ENCODE measurements at regions not wholly inside any gene's neighbourhood (a gene's known extent, or its start where the extent isn't known, plus 50 kb on each side); places are given as distances from the start of the nearest gene placed in this dataset.
A peak's percentile ranks its signal among the peaks of the same experiment; 100 is the strongest.

DNA sequence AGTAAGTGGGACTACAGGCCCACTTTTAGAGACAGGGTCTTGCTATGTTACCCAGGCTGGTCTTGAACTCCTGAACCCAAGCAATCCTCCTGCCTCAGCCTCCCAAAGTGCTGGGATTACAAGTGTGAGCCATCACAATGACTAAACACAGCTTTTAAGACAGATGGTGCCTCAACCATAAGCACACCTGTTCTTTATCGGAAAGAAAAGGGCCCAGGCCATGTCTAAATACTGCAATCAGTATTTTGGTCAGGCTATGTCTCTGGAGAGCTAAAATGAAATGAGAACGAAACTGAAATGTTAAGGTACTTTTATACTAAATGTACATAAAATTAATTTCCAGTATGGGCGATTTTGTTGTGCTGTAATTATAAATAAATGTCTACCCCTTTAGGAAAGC lies 69.5 kb upstream of the SPTBN1 start:
- Histone ChIP-seq H3K27me3 (ENCODE audit: control insufficient read depth in 3 of 3, insufficient read depth in 3 of 3, low read depth in 1 of 3, low read length in 3 of 3) (no peaks in the 10 kb centered on the region), H3K18ac (ENCODE audit: low read length) (no peak overlapping the region), H3K4me3 (ENCODE audit: low read length in 2 of 2) (no peak overlapping the region), H3K27ac (replicated peaks; ENCODE audit: low read length) (no peak overlapping the region), H4K91ac (ENCODE audit: low read depth, low read length, poor library complexity) (no peak overlapping the region), H2AK5ac (ENCODE audit: low read depth, low read length) (no peak overlapping the region), H3K9ac (ENCODE audit: low read depth, low read length, poor library complexity) (no peak overlapping the region), H2AFZ (ENCODE audit: low read length) (no peak overlapping the region), H3K14ac (ENCODE audit: low read length) (no peak overlapping the region), H3K23ac (ENCODE audit: low read depth, low read length, poor library complexity) (no peak overlapping the region), H3K4me2 (ENCODE audit: insufficient read depth, low read length, poor library complexity, severe bottlenecking) (no peak overlapping the region), H3K4me1 (ENCODE audit: control insufficient read depth in 2 of 2, insufficient read depth in 1 of 2, low read depth in 1 of 2, low read length in 2 of 2) (peaks cover 6 to 9% of the 10 kb centered on the region in 2 donors), H3K4ac (ENCODE audit: low read length) (no peak overlapping the region), H2BK120ac (ENCODE audit: low read depth, low read length) (no peak overlapping the region), H3K36me3 (replicated peaks in 1 of 2; ENCODE audit: control insufficient read depth in 2 of 2, insufficient read depth in 2 of 2, low read length in 2 of 2) (no peaks in the 10 kb centered on the region), H2BK5ac (ENCODE audit: low read length) (no peak overlapping the region), H4K8ac (ENCODE audit: low read depth, low read length) (no peak overlapping the region), H2BK12ac (ENCODE audit: low read length) (no peak overlapping the region), H3K9me3 (replicated peaks in 1 of 2; ENCODE audit: control insufficient read depth in 2 of 2, insufficient read depth in 1 of 2, low read depth in 1 of 2, low read length in 2 of 2) (no peaks in the 10 kb centered on the region), H3K79me1 (ENCODE audit: low read depth, low read length) (no peaks in the 10 kb centered on the region), H2BK15ac (ENCODE audit: low read length) (no peak overlapping the region)
- DNase-seq (ENCODE audit: low spot score) = no peak
- WGBS, 2 donors (ENCODE audit: extremely low coverage in 2 of 2, insufficient read length in 2 of 2, insufficient replicate concordance in 1 of 2) = no CpG with 5 or more reads among the region's 3 CpGs

DNA sequence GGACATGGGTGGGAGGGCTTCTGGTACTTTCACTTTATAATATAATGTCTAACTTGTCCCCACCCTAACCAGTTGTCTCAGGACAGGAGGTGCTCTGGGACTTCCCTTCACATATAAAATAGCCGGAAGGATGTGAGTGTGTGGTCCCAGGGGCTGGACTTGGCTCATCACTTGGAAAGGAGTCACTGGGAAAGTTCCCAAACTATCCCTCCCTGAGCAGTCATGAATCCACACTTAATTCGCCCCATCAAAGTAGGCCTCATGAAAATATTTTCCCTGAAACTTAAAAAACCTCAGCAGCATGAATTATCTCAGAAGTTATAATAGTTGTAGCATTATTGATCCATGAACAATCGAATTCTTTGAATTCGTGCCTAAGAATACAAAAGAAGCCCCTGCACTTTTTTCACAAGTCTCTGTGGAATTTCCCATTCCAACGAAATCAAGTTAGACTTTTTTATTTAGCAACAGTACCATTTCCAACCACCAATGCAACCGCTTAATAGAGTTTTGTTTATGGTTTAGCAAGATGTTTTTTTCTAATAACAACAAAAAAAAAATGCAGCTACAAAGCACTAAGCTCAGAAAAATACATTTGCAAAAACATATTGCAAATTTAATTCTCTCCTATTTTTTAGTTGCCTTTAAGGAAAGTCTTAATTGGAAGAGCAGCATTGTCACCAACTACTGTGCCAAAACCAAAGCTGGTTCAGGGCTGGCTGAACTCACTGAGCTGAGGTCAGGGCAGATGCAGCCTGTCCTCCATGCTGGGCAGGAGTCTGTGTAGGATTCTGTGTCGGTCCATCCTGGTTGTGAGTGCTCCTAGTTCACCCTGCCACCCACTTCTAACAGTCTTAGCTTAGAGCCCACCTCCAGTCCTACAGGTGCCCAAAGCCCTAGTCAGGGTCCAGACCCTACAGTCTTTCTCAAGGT lies 68.8 kb upstream of the SPTBN1 start:
- Histone ChIP-seq H4K91ac (ENCODE audit: low read depth, low read length, poor library complexity) (no peak overlapping the region), H3K18ac (ENCODE audit: low read length) (no peak overlapping the region), H3K23ac (ENCODE audit: low read depth, low read length, poor library complexity) (peak overlapping the region; percentile 50), H3K14ac (ENCODE audit: low read length) (no peak overlapping the region), H3K27ac (replicated peaks; ENCODE audit: low read length) (no peak overlapping the region), H3K9ac (ENCODE audit: low read depth, low read length, poor library complexity) (no peak overlapping the region), H3K4me3 (ENCODE audit: low read length in 2 of 2) (no peak overlapping the region), H2AK5ac (ENCODE audit: low read depth, low read length) (no peak overlapping the region), H2AFZ (ENCODE audit: low read length) (peak overlapping the region; percentile 41), H3K4me1 (ENCODE audit: control insufficient read depth in 2 of 2, insufficient read depth in 1 of 2, low read depth in 1 of 2, low read length in 2 of 2) (peaks cover 6 to 9% of the 10 kb centered on the region in 2 donors), H3K79me1 (ENCODE audit: low read depth, low read length) (no peaks in the 10 kb centered on the region), H2BK15ac (ENCODE audit: low read length) (no peak overlapping the region), H4K8ac (ENCODE audit: low read depth, low read length) (no peak overlapping the region), H2BK5ac (ENCODE audit: low read length) (no peak overlapping the region), H2BK12ac (ENCODE audit: low read length) (no peak overlapping the region), H3K4me2 (ENCODE audit: insufficient read depth, low read length, poor library complexity, severe bottlenecking) (no peak overlapping the region), H3K9me3 (replicated peaks in 1 of 2; ENCODE audit: control insufficient read depth in 2 of 2, insufficient read depth in 1 of 2, low read depth in 1 of 2, low read length in 2 of 2) (no peaks in the 10 kb centered on the region), H3K36me3 (replicated peaks in 1 of 2; ENCODE audit: control insufficient read depth in 2 of 2, insufficient read depth in 2 of 2, low read length in 2 of 2) (no peaks in the 10 kb centered on the region), H3K27me3 (ENCODE audit: control insufficient read depth in 3 of 3, insufficient read depth in 3 of 3, low read depth in 1 of 3, low read length in 3 of 3) (no peaks in the 10 kb centered on the region), H3K4ac (ENCODE audit: low read length) (no peak overlapping the region), H2BK120ac (ENCODE audit: low read depth, low read length) (no peak overlapping the region)
- no peak for DNase-seq (ENCODE audit: low spot score)
- no CpG with 5 or more reads among the region's 7 CpGs for WGBS, 2 donors (ENCODE audit: extremely low coverage in 2 of 2, insufficient read length in 2 of 2, insufficient replicate concordance in 1 of 2)

- H3K4ac ChIP-seq (ENCODE audit: low read length) = no peak overlapping the region
- no peak overlapping the region for H3K27ac ChIP-seq (replicated peaks; ENCODE audit: low read length)
- no CpG with 5 or more reads among the region's 5 CpGs for WGBS, 2 donors (ENCODE audit: extremely low coverage in 2 of 2, insufficient read length in 2 of 2, insufficient replicate concordance in 1 of 2)
- no peak overlapping the region for H2BK5ac ChIP-seq (ENCODE audit: low read length)
- no peak overlapping the region for H3K14ac ChIP-seq (ENCODE audit: low read length)
- H3K79me1 ChIP-seq (ENCODE audit: low read depth, low read length) = no peaks in the 10 kb centered on the region
- peak overlapping the region; percentile 41 for H2AFZ ChIP-seq (ENCODE audit: low read length)
- H3K27me3 ChIP-seq (ENCODE audit: control insufficient read depth in 3 of 3, insufficient read depth in 3 of 3, low read depth in 1 of 3, low read length in 3 of 3) = no peaks in the 10 kb centered on the region
- no peak overlapping the region for H2BK120ac ChIP-seq (ENCODE audit: low read depth, low read length)
- H3K4me3 ChIP-seq (ENCODE audit: low read length in 2 of 2) = no peak overlapping the region
- no peak overlapping the region for H3K18ac ChIP-seq (ENCODE audit: low read length)
- H4K91ac ChIP-seq (ENCODE audit: low read depth, low read length, poor library complexity) = no peak overlapping the region
- DNase-seq (ENCODE audit: low spot score) = no peak
- H4K8ac ChIP-seq (ENCODE audit: low read depth, low read length) = no peak overlapping the region
- H3K4me1 ChIP-seq (ENCODE audit: control insufficient read depth in 2 of 2, insufficient read depth in 1 of 2, low read depth in 1 of 2, low read length in 2 of 2) = peaks cover 6 to 9% of the 10 kb centered on the region in 2 donors
- H3K4me2 ChIP-seq (ENCODE audit: insufficient read depth, low read length, poor library complexity, severe bottlenecking) = no peak overlapping the region
- no peaks in the 10 kb centered on the region for H3K36me3 ChIP-seq (replicated peaks in 1 of 2; ENCODE audit: control insufficient read depth in 2 of 2, insufficient read depth in 2 of 2, low read length in 2 of 2)
- no peak overlapping the region for H3K9ac ChIP-seq (ENCODE audit: low read depth, low read length, poor library complexity)
- H3K23ac ChIP-seq (ENCODE audit: low read depth, low read length, poor library complexity) = no peak overlapping the region
- H2BK15ac ChIP-seq (ENCODE audit: low read length) = no peak overlapping the region
- H2BK12ac ChIP-seq (ENCODE audit: low read length) = no peak overlapping the region
- no peak overlapping the region for H2AK5ac ChIP-seq (ENCODE audit: low read depth, low read length)
- H3K9me3 ChIP-seq (replicated peaks in 1 of 2; ENCODE audit: control insufficient read depth in 2 of 2, insufficient read depth in 1 of 2, low read depth in 1 of 2, low read length in 2 of 2) = no peaks in the 10 kb centered on the region
Measured at GRCh38 chr2:54388076-54388475, 68.1 kb upstream of the SPTBN1 start.

- no CpG with 5 or more reads among the region's 2 CpGs for WGBS, 2 donors (ENCODE audit: extremely low coverage in 2 of 2, insufficient read length in 2 of 2, insufficient replicate concordance in 1 of 2)
- no peak overlapping the region for H2AK5ac ChIP-seq (ENCODE audit: low read depth, low read length)
- H2BK5ac ChIP-seq (ENCODE audit: low read length) = no peak overlapping the region
- no peaks in the 10 kb centered on the region for H3K9me3 ChIP-seq (replicated peaks in 1 of 2; ENCODE audit: control insufficient read depth in 2 of 2, insufficient read depth in 1 of 2, low read depth in 1 of 2, low read length in 2 of 2)
- H3K23ac ChIP-seq (ENCODE audit: low read depth, low read length, poor library complexity) = no peak overlapping the region
- H3K14ac ChIP-seq (ENCODE audit: low read length) = no peak overlapping the region
- no peak overlapping the region for H3K9ac ChIP-seq (ENCODE audit: low read depth, low read length, poor library complexity)
- no peak overlapping the region for H3K4me2 ChIP-seq (ENCODE audit: insufficient read depth, low read length, poor library complexity, severe bottlenecking)
- peaks cover 3 to 4% of the 10 kb centered on the region in 2 donors for H3K4me1 ChIP-seq (ENCODE audit: control insufficient read depth in 2 of 2, insufficient read depth in 1 of 2, low read depth in 1 of 2, low read length in 2 of 2)
- no peak overlapping the region for H2BK12ac ChIP-seq (ENCODE audit: low read length)
- H3K4me3 ChIP-seq (ENCODE audit: low read length in 2 of 2) = no peak overlapping the region
- H3K18ac ChIP-seq (ENCODE audit: low read length) = no peak overlapping the region
- no peak overlapping the region for H4K91ac ChIP-seq (ENCODE audit: low read depth, low read length, poor library complexity)
- H3K79me1 ChIP-seq (ENCODE audit: low read depth, low read length) = no peaks in the 10 kb centered on the region
- H3K36me3 ChIP-seq (replicated peaks in 1 of 2; ENCODE audit: control insufficient read depth in 2 of 2, insufficient read depth in 2 of 2, low read length in 2 of 2) = no peaks in the 10 kb centered on the region
- H3K27me3 ChIP-seq (ENCODE audit: control insufficient read depth in 3 of 3, insufficient read depth in 3 of 3, low read depth in 1 of 3, low read length in 3 of 3) = no peaks in the 10 kb centered on the region
- no peak overlapping the region for H4K8ac ChIP-seq (ENCODE audit: low read depth, low read length)
- no peak overlapping the region for H2BK15ac ChIP-seq (ENCODE audit: low read length)
- no peak overlapping the region for H2AFZ ChIP-seq (ENCODE audit: low read length)
- DNase-seq (ENCODE audit: low spot score) = no peak
- H3K4ac ChIP-seq (ENCODE audit: low read length) = no peak overlapping the region
- no peak overlapping the region for H2BK120ac ChIP-seq (ENCODE audit: low read depth, low read length)
- no peak overlapping the region for H3K27ac ChIP-seq (replicated peaks; ENCODE audit: low read length)
Measured at GRCh38 chr2:54392555-54393324, 63.4 kb upstream of the SPTBN1 start.

Measured in neuronal stem cell (in vitro differentiated cells).